ENCODE measurements at regions not wholly inside any gene's neighbourhood (a gene's known extent, or its start where the extent isn't known, plus 50 kb on each side); places are given as distances from the start of the nearest gene placed in this dataset.
A peak's percentile ranks its signal among the peaks of the same experiment; 100 is the strongest.
"Not testable (repeated sequence)": the region's sequence is repeated elsewhere in the genome, so short reads cannot be mapped to it uniquely, and the experiment has no call there.

GRCh38 chr13:58495668-58496067, 864.1 kb downstream of the PCDH17 start:
- no peak for DNase-seq (ENCODE audit: low spot score)

- no peak for DNase-seq (ENCODE audit: low spot score)
These were observed 869.4 kb downstream of the PCDH17 start for GRCh38 chr13:58500938-58501337.

GRCh38 chr13:58504202-58504700, 872.7 kb downstream of the PCDH17 start:
- DNase-seq (ENCODE audit: low spot score) = not testable (repeated sequence)

GRCh38 chr13:58505262-58505920, 873.8 kb downstream of the PCDH17 start:
- DNase-seq (ENCODE audit: low spot score) = not testable (repeated sequence)

GRCh38 chr13:58528351-58528750, 896.8 kb downstream of the PCDH17 start:
- no peak for DNase-seq (ENCODE audit: low spot score)

- peak; percentile 9 for DNase-seq (ENCODE audit: low spot score)
These were observed 900.1 kb downstream of the PCDH17 start for GRCh38 chr13:58531614-58532013.

- no peak for DNase-seq (ENCODE audit: low spot score)
These were observed 911.0 kb downstream of the PCDH17 start for GRCh38 chr13:58542530-58542929.

- DNase-seq (ENCODE audit: low spot score) = no peak
These were observed 915.9 kb downstream of the PCDH17 start for GRCh38 chr13:58547419-58547818.

GRCh38 chr13:58566176-58566575, 934.6 kb downstream of the PCDH17 start:
- DNase-seq (ENCODE audit: low spot score) = no peak

GRCh38 chr13:58573743-58574142, 942.2 kb downstream of the PCDH17 start:
- no peak for DNase-seq (ENCODE audit: low spot score)

GRCh38 chr13:58574791-58575190, 943.2 kb downstream of the PCDH17 start:
- DNase-seq (ENCODE audit: low spot score) = no peak

- DNase-seq (ENCODE audit: low spot score) = no peak
These were observed 947.9 kb downstream of the PCDH17 start for GRCh38 chr13:58579468-58579867.

- no peak for DNase-seq (ENCODE audit: low spot score)
These were observed 952.4 kb downstream of the PCDH17 start for GRCh38 chr13:58583966-58584365.

GRCh38 chr13:58584610-58585009, 953.1 kb downstream of the PCDH17 start:
- no peak for DNase-seq (ENCODE audit: low spot score)

GRCh38 chr13:58587183-58587582, 955.6 kb downstream of the PCDH17 start:
- no peak for DNase-seq (ENCODE audit: low spot score)

- no peak for DNase-seq (ENCODE audit: low spot score)
These were observed 960.5 kb downstream of the PCDH17 start for GRCh38 chr13:58592052-58592451.

- no peak for DNase-seq (ENCODE audit: low spot score)
These were observed 961.2 kb downstream of the PCDH17 start for GRCh38 chr13:58592786-58593185.

- no peak for DNase-seq (ENCODE audit: low spot score)
These were observed 963.4 kb downstream of the PCDH17 start for GRCh38 chr13:58594747-58595600.

GRCh38 chr13:58597552-58597951, 966.0 kb downstream of the PCDH17 start:
- DNase-seq (ENCODE audit: low spot score) = no peak

- no peak for DNase-seq (ENCODE audit: low spot score)
These were observed 966.7 kb downstream of the PCDH17 start for GRCh38 chr13:58598241-58598640.

- no peak for DNase-seq (ENCODE audit: low spot score)
These were observed 979.6 kb downstream of the PCDH17 start for GRCh38 chr13:58611117-58611516.

- no peak for DNase-seq (ENCODE audit: low spot score)
These were observed 986.5 kb downstream of the PCDH17 start for GRCh38 chr13:58617880-58618665.
